ENCODE measurements at regions not wholly inside any gene's neighbourhood (a gene's known extent, or its start where the extent isn't known, plus 50 kb on each side); places are given as distances from the start of the nearest gene placed in this dataset.

DNA sequence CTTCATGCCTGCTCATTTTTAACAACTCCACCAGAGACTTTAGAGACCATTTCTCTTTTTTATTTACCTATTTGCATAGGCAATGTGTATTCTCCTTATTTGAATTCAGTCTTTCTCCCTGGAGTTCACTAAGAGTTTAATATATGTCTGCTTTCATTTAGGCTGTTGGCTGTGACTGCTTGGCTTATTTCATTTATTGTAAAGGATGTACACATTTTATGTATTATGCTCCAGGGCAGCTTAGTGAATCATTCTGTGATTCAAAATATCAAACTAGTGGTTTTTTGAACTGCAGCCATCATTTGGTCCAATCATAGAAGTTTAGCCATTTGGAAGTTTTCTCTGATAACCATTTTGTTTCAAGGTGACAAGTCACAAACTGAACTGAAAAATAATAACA, 229.6 kb downstream of the LPIN1 start:
- TF ChIP-seq, protein P1, sequence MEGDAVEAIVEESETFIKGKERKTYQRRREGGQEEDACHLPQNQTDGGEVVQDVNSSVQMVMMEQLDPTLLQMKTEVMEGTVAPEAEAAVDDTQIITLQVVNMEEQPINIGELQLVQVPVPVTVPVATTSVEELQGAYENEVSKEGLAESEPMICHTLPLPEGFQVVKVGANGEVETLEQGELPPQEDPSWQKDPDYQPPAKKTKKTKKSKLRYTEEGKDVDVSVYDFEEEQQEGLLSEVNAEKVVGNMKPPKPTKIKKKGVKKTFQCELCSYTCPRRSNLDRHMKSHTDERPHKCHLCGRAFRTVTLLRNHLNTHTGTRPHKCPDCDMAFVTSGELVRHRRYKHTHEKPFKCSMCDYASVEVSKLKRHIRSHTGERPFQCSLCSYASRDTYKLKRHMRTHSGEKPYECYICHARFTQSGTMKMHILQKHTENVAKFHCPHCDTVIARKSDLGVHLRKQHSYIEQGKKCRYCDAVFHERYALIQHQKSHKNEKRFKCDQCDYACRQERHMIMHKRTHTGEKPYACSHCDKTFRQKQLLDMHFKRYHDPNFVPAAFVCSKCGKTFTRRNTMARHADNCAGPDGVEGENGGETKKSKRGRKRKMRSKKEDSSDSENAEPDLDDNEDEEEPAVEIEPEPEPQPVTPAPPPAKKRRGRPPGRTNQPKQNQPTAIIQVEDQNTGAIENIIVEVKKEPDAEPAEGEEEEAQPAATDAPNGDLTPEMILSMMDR (IDR thresholded peaks at IDR 0.05), result no peak
- no peak for TF ChIP-seq EZH2 (IDR thresholded peaks at IDR 0.05; ENCODE audit: borderline replicate concordance, insufficient read depth, low read depth, low read length, poor library complexity, severe bottlenecking)

All from B cell (primary cell).